GM12878 (cell line): ENCODE measurements at regions not wholly inside any gene's neighbourhood (a gene's known extent, or its start where the extent isn't known, plus 50 kb on each side); places are given as distances from the start of the nearest gene placed in this dataset.

Experiments used
- ATAC-seq: fragments of 200-7000 bp; cut with Tn5 transposase; 3 replicates; pipeline ENCODE4 v1.9.1; 2020; ENCODE audit warnings: mild to moderate bottlenecking, moderate library complexity
- BruUV-seq: library from RNA; stranded (reverse); fragments of 400-500 nt; replicated peaks from 2 replicates; lab custom pipeline; 2021; lab: Mats Ljungman, UMichigan
- CTCF ChIA-PET: fragments of 300-600 bp; sonication (Branson Sonifier 250); formaldehyde crosslinking; extraction: SDS; loops from one replicate; lab custom pipeline; 2021; ENCODE audit warnings: inconsistent platforms; lab: Yijun Ruan, JAX
- POLR2A ChIA-PET: fragments of 350-600 bp; formaldehyde crosslinking; extraction: SDS; loops from one replicate; lab custom pipeline; 2021; ENCODE audit warnings: inconsistent platforms; lab: Charles Lee
- RAD21 ChIA-PET: fragments of 300-600 bp; sonication (Branson Sonifier 250); formaldehyde crosslinking; loops from one replicate; lab custom pipeline; 2023; ENCODE audit warnings: antibody characterized with exemption; ENCODE audit not compliant: unreplicated experiment; lab: Charles Lee
- SMC1A ChIA-PET: fragments of 300-600 bp; sonication (Branson Sonifier 250); formaldehyde crosslinking; loops from one replicate; lab custom pipeline; 2023; ENCODE audit not compliant: unreplicated experiment, uncharacterized antibody; lab: Charles Lee
- DNase-seq: peaks from one replicate; pipeline ENCODE4 v3.0.0-alpha.2; 2011; ENCODE audit warnings: low read depth, low spot score
- FAIRE-seq: peaks from 3 replicates; lab custom pipeline; 2011; peaks lifted over from hg19 to GRCh38; lab: Jason Lieb, UNC
- H2AFZ ChIP-seq: 2 replicates; pipeline ENCODE4 v1.6.0; 2011; ENCODE audit warnings: low read depth, low read length, control low read depth; ENCODE audit not compliant: control insufficient read depth
- H3K27ac ChIP-seq: 2 replicates; pipeline ENCODE4 v1.5.1; 2011; ENCODE audit warnings: control low read depth; ENCODE audit not compliant: control insufficient read depth, insufficient read depth
- H3K27me3 ChIP-seq, 2 experiments: replicated peaks in 1 of 2; 2 replicates each; pipeline versions ENCODE4 v1.6.0 to v1.6.1; 2011; ENCODE audit warnings: low read length in 1 of 2; ENCODE audit not compliant: control insufficient read depth in 2 of 2, insufficient read depth in 2 of 2
- H3K36me3 ChIP-seq, 2 experiments: 2 replicates each; pipeline ENCODE4 v1.5.1; 2011; ENCODE audit warnings: low read length in 1 of 2; ENCODE audit not compliant: control insufficient read depth in 2 of 2, insufficient read depth in 2 of 2
- H3K4me1 ChIP-seq: 2 replicates; pipeline ENCODE4 v1.6.1; 2011; ENCODE audit warnings: mild to moderate bottlenecking, low read length, moderate library complexity, mixed read lengths; ENCODE audit not compliant: control insufficient read depth, insufficient read depth
- H3K4me2 ChIP-seq: 2 replicates; pipeline ENCODE4 v1.6.0; 2011; ENCODE audit warnings: control low read depth; ENCODE audit not compliant: control insufficient read depth, insufficient read depth
- H3K4me3 ChIP-seq: fragments of 200-600 bp; sonication (generic); 2 replicates; pipeline ENCODE4 v1.5.1; 2016
- H3K79me2 ChIP-seq: 2 replicates; pipeline ENCODE4 v1.6.0; 2011; ENCODE audit warnings: low read length; ENCODE audit not compliant: control insufficient read depth, insufficient read depth
- H3K9ac ChIP-seq: 2 replicates; pipeline ENCODE4 v1.8.0; 2011; ENCODE audit warnings: low read length, control low read depth, mixed read lengths; ENCODE audit not compliant: control insufficient read depth, insufficient read depth
- H3K9me3 ChIP-seq: replicated peaks from 3 replicates; pipeline ENCODE4 v1.5.1; 2011; ENCODE audit warnings: mild to moderate bottlenecking, low read length; ENCODE audit not compliant: control insufficient read depth, insufficient read depth
- H4K20me1 ChIP-seq: 2 replicates; pipeline ENCODE4 v1.6.0; 2011; ENCODE audit not compliant: control insufficient read depth, insufficient read depth
- CHD2 ChIP-seq: IDR thresholded peaks from 2 replicates; pipeline ENCODE4 v1.6.1; 2011; ENCODE audit warnings: low read depth, low read length, improper control_type of control experiment, borderline replicate concordance
- HCFC1 ChIP-seq: fragments of 150-350 bp; IDR thresholded peaks from 2 replicates; pipeline ENCODE4 v1.6.1; 2014; ENCODE audit warnings: low read length
- KLF5 ChIP-seq: fragments of 450-650 bp; IDR thresholded peaks from 2 replicates; pipeline ENCODE4 v1.6.1; 2014; ENCODE audit warnings: mild to moderate bottlenecking; ENCODE audit not compliant: partially characterized antibody
- PKNOX1 ChIP-seq: fragments of 450-650 bp; IDR thresholded peaks from 2 replicates; pipeline ENCODE4 v1.6.1; 2016; ENCODE audit warnings: mild to moderate bottlenecking
- SREBF2 ChIP-seq: IDR thresholded peaks from 2 replicates; pipeline ENCODE4 v1.6.1; 2012; ENCODE audit warnings: mild to moderate bottlenecking, low read length
- WGBS: methylation state at CpG from one replicate; pipeline ENCODE4 v1.1.6; 2016; ENCODE audit warnings: low lambda C conversion rate; ENCODE audit not compliant: insufficient replicate concordance, insufficient coverage; ENCODE audit errors: missing lambda C conversion rate; 5-methylcytosine and 5-hydroxymethylcytosine counted together
- in situ Hi-C: fragments of 300-500 bp; cut with MboI; formaldehyde crosslinking; loops from 9 replicates; pipeline ENCODE4 v1.14.3; 2018; ENCODE audit warnings: mixed read lengths
- intact Hi-C: fragments of 100-400 bp; cut with micrococcal nuclease; formaldehyde crosslinking; loops from one replicate; pipeline ENCODE4 v1.14.2; 2022; ENCODE audit not compliant: unreplicated experiment

- Histone ChIP-seq H3K27me3 (no peaks in the 10 kb centered on the region), H3K9ac (no peak overlapping the region), H3K27ac (no peak overlapping the region), H3K36me3 (no peaks in the 10 kb centered on the region), H3K4me1 (no peaks in the 10 kb centered on the region), H3K79me2 (no peaks in the 10 kb centered on the region), H4K20me1 (no peaks in the 10 kb centered on the region), H3K9me3 (no peaks in the 10 kb centered on the region), H3K4me2 (no peak overlapping the region), H3K4me3 (no peak overlapping the region), H2AFZ (no peak overlapping the region)
- in situ Hi-C loops (no loop called here), intact Hi-C loops (no loop called here)
- BruUV-seq, result no TSS peak
- POLR2A ChIA-PET, result interaction anchor here (1.1 kb wide), 1 partner anchor 14 kb away, joined by 3 read pairs; no protein-coding TSS in a partner anchor
- FAIRE-seq, result no peak
- no peak for DNase-seq
- RAD21 ChIA-PET, result no interaction called here
- no peak for TF ChIP-seq CHD2
- no peak for TF ChIP-seq SREBF2
- TF ChIP-seq KLF5, result no peak
- no peak for ATAC-seq
- CTCF ChIA-PET, result no interaction called here
- 16% methylated on average over 2 of the region's 2 CpGs for WGBS
- SMC1A ChIA-PET, result no interaction called here
Observed at GRCh38 chr2:139059617-139060016, 279.4 kb upstream of the NXPH2 start.

GRCh38 chr2:139055202-139055601 lies 275.0 kb upstream of the NXPH2 start:
- no peaks in the 10 kb centered on the region for H3K79me2 ChIP-seq
- in situ Hi-C loops (no loop called here), intact Hi-C loops (no loop called here)
- ChIA-PET CTCF (no interaction called here), RAD21 (no interaction called here), POLR2A (no interaction called here)
- H3K4me1 ChIP-seq, result no peaks in the 10 kb centered on the region
- no peak for FAIRE-seq
- no peak overlapping the region for H3K4me3 ChIP-seq
- no peak overlapping the region for H3K4me2 ChIP-seq
- 2% methylated on average over 3 of the region's 3 CpGs for WGBS
- no peak overlapping the region for H3K27ac ChIP-seq
- H3K9me3 ChIP-seq, result no peaks in the 10 kb centered on the region
- DNase-seq, result no peak
- no peak overlapping the region for H2AFZ ChIP-seq
- no peaks in the 10 kb centered on the region for H3K27me3 ChIP-seq
- no TSS peak for BruUV-seq
- TF ChIP-seq PKNOX1, result no peak
- no peak for TF ChIP-seq HCFC1
- TF ChIP-seq, all 136 proteins: peak for 0
- no peak for ATAC-seq
- Histone ChIP-seq H3K9ac (no peak overlapping the region), H4K20me1 (no peaks in the 10 kb centered on the region), H3K36me3 (no peaks in the 10 kb centered on the region)
- SMC1A ChIA-PET, result no interaction called here
